Kasumi-1 (cell line): ENCODE measurements at regions not wholly inside any gene's neighbourhood (a gene's known extent, or its start where the extent isn't known, plus 50 kb on each side); places are given as distances from the start of the nearest gene placed in this dataset.

Source experiments
- DNase-seq, 2 experiments: peaks; one replicate each; lab custom pipeline; 2025; lab: John Stamatoyannopoulos, UW

DNA sequence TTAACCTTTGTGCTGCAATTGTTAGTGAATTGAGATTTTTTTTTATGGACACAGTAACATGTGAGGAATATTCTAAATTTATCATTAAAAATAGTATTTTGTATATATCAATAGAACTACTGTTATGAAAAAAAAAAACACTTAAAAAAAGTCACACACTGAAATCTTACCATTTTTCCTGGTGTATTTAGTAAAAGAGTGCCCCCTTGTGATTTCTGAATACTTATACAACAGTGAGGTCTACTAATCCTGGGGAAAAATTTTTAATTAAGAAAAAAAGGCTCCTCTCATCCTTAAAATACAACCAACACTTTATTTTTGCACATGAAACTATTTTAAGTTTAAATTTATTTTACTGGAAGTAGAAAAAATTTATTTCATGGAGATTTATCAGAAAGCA lies 56.4 kb upstream of the SPOCK3 start:
- peak; percentile 46 to 65 for DNase-seq

DNA sequence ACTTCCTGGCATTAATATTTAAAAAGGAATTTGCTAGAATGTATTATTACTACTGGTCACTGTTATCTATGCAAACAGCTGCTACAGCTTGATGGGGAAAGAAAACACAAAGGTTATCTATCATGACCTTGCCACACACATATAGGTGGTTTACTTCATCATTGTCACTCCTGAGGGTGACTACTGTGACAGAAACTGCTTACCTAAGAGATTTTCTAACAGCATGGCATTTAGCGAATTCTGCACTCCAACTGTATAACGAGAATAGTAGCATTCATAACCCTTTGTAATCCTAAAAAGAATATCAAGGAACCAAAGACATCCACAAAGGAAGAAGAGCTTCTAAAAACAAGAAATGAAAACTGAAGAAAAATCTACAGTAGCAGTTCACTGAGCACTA lies 74.6 kb upstream of the SPOCK3 start:
- DNase-seq, result no peak

DNA sequence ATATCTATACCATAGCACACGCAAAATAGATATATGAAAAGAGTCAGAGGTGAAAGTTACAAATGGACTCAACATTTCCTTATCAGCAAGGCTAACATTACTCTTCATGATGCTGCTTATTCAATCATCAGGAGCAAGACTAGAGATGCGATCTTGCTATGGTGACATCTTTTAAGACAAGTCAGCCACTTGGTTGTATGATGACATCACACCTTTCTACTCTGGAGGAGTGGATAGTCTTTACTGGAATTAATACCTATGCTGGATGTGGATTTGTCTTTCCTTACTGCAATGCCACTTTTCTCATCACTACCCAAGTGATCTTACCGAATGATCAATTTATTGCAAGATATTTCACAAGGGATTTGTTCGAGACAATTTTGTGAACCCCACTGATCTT lies 87.0 kb upstream of the SPOCK3 start:
- DNase-seq, result no peak

DNA sequence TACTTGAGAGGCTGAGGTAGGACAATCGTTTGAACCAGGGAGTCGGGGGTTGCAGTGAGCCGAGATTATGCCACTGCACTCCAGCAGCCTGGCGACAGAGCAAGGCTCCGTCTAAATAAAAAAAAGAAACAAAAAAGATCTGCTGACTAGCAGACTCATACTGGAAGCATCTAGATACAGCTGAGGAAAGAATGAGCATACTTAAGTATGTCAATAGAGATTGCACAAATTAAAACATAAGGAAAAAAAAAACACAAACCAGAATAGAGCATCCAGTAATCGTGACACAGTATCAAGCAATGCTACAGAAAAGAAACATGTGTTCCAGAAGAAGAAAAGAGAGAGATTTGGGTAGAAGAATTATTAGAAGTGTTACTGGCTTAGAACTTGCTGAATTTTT lies 105.5 kb upstream of the SPOCK3 start:
- no peak for DNase-seq

DNA sequence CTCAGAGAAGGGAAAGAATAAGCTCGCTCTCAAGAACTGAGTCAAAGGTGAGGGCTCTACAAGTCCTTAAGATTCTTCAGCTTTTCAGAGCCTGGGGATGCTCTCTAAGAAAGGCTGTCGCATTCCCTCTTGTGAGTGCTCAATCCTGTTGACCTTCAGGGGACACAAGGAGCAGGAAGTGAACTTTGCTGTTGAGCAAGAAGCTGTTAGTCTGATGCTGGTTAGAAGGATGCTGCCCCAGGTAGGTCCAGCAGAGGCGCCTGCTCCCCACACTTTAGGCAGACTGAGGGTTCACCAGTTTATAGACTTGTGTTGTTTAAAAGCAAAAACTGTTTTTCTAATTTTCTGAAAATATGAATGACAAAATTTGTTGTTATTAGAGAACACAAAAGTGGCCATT lies 125.4 kb upstream of the SPOCK3 start:
- DNase-seq, result no peak

DNA sequence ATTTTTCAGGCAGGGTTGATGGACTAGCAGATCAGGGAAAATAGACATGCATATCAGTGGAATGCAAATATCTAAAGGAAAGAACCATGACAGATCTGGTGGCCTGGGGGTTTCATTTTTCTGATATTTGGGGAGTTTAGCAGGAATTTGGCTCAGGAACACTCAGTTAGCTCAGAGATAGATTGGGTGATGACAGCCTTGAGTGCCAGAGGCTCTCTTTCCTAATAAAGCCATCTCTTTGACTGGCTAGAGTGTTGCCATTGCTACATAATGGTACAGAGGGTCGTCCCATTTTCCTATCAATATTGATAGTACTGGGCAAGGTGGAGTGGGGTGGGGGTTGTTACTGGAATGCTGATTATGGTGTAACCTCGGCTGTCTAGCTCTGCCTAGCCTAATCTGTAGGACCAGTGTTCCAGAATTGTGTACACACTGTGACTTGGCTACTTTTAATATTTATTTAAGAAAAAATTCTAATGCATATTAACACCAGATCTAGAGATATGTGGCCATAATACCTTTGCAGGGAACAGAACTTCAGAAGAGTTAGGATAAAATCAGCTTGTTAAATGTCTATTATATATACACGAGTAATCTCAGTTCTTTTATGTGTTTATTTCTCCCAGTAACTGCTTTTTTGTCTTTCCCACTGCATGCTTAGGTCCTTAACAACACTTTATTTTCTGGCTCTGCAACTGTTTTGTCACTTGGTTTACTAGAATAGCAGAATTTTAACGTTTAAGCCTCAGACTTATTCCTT lies 145.0 kb upstream of the SPOCK3 start:
- DNase-seq, result no peak

DNA sequence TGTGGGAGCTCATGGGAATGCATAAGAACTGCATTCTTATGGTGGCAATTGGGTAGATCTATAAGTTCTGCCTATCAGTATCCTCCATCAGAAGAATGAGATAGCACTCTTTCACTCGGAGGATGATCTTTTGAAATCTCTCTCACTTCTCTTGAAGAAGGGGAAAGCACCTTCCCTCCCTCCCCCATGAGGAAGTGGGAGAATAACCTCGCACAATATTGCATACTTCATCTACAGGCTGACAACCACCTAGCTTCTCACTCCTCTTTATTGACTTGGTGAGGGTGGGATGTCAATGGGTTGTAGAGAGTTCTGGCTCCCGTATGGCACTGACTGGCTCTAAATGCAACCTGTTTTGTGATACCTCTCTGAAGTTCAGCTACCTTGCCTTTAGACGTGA lies 146.7 kb upstream of the SPOCK3 start:
- DNase-seq, result no peak

DNA sequence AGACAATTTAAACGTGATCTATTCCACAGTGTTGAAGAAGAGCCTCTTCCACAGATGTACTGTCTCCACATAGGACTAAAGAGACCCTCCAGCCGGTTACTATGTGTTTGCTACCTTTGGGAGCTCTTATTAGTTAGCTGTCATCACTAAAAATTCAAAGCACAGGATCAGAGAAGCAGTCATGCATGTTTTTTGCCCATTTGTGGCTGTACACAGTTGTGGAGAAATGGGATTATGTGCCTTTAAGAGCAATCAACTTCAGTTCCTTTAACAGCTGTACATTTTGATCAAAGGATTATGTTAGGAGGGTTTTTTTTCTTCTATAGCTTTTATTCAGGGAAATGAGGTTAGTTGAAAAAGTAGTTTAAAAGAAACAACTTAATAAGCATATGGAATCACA lies 149.0 kb upstream of the SPOCK3 start:
- no peak for DNase-seq

DNA sequence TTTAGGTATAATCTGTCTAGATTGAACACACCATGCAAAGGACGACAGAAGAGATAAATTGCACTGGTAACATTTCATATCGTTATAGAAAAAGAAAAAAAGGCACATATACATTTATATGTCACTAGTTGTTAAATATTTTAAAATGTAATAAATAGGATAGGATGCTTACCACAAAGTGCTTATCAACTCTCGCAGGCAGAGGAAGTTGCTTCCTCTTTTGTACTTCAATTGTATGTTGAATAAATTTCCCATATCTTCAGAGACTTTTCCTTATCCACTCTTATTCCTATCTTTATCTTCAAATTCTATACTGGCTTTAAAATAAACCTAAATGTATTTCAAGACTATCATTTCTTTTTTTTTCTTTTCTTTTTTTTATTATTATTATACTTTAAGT lies 163.3 kb upstream of the SPOCK3 start:
- peak; percentile 33 to 51 for DNase-seq

DNA sequence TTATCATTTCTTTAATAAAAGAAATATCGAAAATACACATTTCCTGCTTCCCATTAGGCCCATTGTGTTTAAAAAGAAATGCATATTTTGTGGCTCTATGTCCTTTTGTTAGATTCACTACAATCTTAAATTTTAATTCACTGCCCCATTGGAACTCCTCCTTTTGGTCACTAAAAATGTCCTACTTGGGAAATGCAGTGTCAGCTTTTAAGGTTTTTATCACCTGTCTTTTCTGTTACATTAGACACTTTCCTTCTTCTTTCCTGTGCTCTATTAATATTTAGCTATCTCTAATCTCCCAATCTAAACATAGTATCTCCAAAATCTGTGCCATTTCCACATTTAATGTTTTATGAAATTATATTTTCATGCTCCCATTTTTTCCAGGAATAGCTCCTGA lies 164.9 kb upstream of the SPOCK3 start:
- no peak for DNase-seq

DNA sequence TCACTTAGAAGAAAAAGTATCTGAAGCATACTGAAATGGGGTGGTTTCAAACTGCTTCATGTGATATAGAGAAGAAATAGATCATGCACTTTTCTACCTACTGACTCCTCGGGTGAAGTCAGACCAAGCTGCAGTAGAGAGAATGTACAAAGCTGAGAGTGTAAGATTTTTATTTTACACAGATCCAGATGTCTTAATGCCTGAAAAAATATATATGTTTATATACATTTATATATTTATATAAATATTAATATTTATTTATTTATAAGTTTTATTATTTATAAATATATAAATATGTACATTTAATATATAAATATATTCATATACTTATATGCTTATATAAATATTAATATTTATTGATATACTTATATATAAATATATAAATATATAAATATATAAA lies 171.9 kb upstream of the SPOCK3 start:
- DNase-seq, result no peak

DNA sequence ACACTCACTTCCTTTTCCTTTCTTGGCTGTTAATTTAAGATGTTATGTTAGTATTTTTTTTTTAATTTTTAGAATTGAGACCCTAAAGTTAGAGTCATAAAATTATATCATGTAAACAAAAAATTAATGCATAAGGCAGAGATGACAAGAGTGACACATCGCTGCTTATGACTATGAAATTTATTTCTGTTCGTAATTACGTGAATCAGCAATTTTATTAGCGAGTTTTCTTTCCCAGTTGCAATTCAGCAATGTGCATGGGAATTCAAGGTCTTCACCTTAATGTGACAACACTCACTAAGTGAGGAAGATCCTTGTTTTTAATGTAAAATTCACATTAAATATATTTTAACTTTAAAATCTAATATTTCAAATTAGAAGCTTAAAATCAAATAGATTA lies 181.2 kb upstream of the SPOCK3 start:
- no peak for DNase-seq

DNA sequence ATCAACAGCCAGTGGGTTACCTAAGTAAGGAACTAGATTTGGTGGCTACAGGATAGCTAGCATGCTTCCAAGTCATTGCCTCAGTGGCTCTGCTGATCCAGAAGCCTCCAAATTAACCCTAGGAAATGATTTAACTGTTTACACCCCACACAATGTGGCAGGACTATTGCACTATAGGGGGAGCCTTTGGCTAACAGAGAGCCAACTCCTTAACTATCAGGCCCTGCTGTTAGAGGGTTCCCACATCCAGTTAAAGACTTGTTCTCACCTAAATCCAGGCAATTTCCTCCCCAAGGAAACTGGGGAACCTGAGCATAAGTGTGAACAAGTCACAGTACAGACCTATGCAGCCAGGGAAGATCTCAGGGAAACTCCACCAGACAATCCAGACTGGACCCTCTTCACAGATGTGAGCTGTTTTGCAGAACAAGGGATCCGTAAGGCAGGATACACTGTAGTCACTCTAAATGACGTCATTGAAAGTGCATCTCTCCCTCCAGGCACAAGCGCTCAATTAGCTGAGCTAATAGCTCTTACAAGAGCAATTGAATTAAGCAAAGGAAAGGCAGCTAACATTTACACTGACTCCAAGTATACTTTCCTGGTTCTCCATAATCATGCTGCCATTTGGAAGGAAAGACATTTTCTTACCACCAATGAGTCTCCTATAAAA lies 185.3 kb upstream of the SPOCK3 start:
- DNase-seq, result no peak

DNA sequence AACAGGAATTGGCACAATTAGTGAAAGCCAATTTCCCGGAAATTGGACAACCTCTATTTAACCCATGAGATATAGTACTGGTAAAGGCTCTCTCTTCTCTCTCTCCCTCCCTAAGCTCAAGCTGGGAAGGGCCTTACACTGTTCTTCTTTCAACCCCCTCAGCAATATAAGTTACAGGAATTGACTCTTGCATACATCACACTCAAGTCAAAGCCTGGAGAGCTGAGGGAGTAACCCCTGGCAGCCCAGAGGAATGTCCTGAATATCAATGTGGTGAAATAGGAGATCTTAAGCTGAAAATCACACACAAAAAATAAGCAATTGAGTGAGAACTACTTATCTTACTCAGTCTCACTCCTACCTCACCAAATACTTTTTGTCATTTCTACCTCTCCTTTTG lies 186.9 kb upstream of the SPOCK3 start:
- no peak for DNase-seq

DNA sequence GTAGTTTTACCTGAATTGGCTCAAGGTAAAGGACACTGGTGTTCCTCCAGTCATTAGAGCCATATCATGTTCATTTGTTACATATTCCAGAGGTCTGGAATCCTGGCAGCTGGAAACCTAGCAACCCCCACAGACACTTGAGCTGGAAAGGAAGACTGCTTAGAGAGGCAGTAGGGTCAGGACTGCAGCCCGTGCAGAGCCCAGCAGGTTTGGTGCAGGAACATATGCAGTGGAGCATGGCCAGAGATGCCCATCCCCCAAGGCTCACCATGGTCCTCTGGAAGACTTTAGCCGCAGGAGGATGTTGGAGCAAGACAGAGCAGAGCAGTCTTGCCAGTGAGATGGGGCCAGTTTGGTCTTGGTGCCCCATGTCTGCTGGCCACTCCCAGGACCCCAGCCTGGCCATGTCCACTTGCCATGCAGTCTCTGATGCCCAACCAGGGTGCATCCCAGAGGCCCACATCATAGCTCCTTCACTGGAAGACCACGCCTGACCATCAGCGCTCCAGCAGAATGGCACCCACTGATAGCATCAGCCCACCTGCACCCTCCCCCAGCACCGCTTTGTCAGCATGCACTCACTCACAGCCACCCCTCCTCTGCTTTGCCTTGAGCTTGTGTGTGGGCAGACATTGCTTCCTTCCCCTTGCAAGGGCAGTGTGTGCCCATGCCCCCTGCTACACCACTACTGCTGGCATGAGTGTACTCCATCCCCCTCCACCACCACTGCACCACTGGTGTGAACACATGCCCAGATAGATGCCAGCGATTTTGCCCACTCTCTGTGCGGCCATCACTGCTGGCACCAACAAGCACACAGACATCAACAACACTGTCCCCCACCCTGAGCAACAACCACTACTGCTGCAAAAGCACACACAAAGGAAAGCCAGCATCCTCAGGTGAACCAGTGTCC lies 190.3 kb upstream of the SPOCK3 start:
- DNase-seq, result no peak

DNA sequence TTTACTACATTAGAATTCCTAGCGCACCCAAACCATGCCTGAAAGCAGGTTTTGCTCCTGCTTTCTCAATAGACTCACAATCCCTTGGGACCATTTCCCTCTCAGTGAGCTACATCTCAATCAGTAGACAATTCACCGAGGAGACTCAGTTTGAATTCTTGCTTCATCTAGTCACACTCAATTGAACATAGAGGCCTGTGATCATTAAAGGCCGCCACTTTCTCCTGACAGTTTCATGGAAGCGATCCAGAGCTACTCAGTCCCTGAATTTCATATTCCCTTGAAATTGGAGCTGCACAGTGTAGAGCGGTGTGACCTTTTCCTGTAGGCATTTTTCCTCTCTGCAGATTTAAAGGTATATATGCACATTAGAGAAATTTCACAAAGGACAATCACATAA lies 193.9 kb upstream of the SPOCK3 start:
- no peak for DNase-seq

DNA sequence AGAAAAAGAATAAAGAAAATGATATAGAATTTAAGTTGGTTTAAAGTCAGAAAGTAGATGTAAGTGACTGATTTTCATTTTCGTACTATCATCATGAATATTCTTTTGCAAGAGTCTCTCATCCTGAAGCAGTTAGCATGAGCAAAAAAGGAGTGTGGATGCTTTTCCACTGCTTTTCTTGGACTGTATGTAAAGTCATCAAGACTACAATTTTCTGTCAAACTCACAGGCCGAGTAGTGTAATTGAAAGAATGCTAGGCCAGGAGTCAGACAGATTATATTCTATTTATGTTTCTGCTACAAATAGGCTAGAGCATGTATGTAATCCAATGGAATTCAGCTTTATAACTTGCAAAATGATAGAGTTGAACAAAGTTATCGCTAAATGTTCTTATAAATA lies 197.1 kb upstream of the SPOCK3 start:
- no peak for DNase-seq

DNA sequence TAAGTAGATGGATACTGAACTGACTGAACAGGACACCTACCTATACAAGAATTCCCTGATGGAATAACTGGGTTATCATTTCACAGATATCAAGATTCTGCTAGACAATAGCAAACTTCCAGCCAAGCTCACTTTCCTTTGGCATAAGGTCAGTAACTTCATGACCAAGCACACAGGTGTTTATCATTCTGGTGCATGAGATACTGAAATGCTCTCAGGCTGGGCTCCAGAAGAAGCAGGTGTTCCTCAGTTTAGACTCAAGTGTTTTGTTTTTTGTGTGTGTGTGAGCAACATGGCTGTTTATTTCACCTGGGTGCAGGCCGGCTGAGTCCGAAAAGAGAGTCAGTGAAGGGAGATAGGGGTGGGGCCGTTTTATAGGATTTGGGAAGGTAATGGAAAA lies 201.5 kb upstream of the SPOCK3 start:
- DNase-seq, result no peak

DNA sequence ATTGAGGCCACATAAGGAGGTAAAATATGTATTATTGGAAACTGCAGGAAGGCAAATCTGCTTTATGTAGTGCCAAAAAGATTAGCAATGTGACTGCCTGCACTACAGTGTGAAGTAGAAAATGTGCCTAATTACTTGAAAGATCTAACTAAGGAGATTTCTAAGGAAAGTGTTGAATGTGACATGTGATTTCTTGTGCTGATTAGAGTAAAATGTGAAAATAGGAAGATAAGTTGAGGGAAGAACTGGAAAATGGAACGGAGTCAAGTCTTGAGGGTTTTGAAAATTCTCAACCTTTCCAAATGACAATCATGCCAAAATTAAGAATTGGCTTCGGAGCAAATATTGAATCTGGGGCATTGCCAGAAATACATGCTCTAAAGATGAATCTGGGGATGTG lies 209.5 kb upstream of the SPOCK3 start:
- DNase-seq, result no peak

DNA sequence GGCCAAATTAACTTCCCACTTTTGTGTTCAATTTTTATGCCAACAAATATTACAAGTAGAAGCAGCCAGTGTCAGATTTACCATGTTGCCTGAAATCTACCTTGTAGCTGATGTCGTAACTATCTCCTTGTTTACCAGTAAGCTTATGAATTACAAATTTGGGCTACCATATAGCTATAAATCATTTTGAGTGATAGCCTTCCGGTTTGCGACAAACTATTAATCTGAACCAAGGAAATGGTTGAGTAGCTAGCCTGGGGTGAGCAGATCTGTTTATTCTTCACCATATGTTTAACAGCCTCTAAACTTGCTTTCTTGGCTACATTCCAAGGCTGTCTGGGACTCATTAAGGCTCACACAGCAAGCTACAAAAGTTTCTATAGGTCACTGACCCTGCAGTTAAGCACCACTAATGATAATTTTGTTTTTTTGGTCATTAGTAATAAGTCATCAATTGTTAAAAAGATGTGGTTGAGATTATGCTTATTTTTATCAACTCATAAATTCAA lies 218.7 kb upstream of the SPOCK3 start:
- no peak for DNase-seq

DNA sequence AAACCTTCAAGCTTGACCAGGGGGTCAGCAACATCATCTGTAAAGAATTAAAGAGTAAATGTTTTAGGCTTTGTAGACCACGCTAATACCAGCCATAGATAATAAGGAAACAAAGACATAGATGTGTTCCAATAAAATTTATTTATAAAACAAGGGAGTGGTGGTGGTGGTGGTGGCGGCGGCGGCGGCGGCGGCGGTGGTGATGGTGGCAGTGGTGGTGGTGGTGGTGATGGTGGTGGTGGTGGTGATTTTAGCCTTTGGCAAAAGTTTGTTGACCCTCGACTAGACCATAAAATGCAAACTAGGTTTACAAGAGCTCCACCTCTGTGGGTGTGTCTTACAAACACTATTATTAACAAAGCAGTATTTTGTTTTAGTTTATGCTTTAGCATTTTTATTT lies 222.3 kb upstream of the SPOCK3 start:
- DNase-seq, result no peak

DNA sequence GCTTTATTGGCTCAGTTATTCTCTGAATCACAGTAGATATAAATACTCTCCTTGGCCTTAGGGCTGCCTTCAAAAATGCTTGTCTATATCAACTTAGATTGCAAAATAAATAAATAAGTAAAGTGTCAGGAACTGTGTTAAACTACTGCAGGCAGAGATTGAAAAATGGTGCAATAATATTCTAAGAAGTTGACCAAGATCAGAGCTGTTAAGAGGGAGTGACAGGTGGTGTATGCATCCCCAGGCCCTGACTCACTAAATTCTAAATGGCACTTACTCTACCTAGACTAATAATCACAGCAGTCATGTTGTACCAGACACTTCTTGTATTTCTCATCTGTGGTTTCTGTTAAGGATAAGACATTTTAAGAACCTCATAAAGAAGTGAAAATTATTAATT lies 235.1 kb upstream of the SPOCK3 start:
- DNase-seq, result no peak

DNA sequence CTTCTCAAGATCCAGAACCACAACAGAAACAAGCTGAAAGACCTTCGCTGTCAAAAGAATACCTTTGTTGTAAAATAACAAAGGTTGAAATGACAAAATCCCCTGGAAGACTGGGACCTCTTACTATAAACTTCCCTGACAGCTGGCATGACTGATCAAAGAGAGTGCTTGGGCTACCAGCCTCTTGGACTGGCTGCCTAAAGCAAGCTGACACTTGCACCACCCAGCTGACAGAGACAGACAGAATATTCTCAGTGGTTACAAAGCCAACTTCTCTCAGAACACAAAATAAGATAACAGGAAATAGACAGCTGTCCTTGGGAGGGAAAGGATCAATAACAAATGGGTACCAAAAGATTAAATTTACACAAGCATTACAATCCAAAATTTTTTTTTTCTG lies 241.7 kb upstream of the SPOCK3 start:
- DNase-seq, result no peak
